ENCODE measurements at regions not wholly inside any gene's neighbourhood (a gene's known extent, or its start where the extent isn't known, plus 50 kb on each side); places are given as distances from the start of the nearest gene placed in this dataset.

- H3K4me2 ChIP-seq (ENCODE audit: low read depth, low read length, poor library complexity, severe bottlenecking): no peak overlapping the region
- no peak overlapping the region for H3K9ac ChIP-seq (ENCODE audit: low read depth, low read length, poor library complexity, severe bottlenecking)
- no peaks in the 10 kb centered on the region for H3K9me2 ChIP-seq (replicated peaks; ENCODE audit: low read depth, low read length)
- TF ChIP-seq, protein P1, sequence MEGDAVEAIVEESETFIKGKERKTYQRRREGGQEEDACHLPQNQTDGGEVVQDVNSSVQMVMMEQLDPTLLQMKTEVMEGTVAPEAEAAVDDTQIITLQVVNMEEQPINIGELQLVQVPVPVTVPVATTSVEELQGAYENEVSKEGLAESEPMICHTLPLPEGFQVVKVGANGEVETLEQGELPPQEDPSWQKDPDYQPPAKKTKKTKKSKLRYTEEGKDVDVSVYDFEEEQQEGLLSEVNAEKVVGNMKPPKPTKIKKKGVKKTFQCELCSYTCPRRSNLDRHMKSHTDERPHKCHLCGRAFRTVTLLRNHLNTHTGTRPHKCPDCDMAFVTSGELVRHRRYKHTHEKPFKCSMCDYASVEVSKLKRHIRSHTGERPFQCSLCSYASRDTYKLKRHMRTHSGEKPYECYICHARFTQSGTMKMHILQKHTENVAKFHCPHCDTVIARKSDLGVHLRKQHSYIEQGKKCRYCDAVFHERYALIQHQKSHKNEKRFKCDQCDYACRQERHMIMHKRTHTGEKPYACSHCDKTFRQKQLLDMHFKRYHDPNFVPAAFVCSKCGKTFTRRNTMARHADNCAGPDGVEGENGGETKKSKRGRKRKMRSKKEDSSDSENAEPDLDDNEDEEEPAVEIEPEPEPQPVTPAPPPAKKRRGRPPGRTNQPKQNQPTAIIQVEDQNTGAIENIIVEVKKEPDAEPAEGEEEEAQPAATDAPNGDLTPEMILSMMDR (conservative IDR thresholded peaks at IDR 0.05; ENCODE audit: low read length): no peak
- H3K27me3 ChIP-seq (ENCODE audit: insufficient read depth, low read length, poor library complexity, severe bottlenecking): no peaks in the 10 kb centered on the region
- H3K79me2 ChIP-seq (ENCODE audit: insufficient read depth, low read length): no peaks in the 10 kb centered on the region
- no peaks in the 10 kb centered on the region for H3K9me3 ChIP-seq (ENCODE audit: insufficient read depth, low read depth, low read length)
- H3K4me3 ChIP-seq (ENCODE audit: low read length, poor library complexity, severe bottlenecking): no peak overlapping the region
- no peaks in the 10 kb centered on the region for H3F3A ChIP-seq (ENCODE audit: low read depth)
- no peaks in the 10 kb centered on the region for H3K36me3 ChIP-seq (ENCODE audit: insufficient read depth, low read length)
- no peak overlapping the region for H2AFZ ChIP-seq (ENCODE audit: low read length)
- H3K4me1 ChIP-seq (ENCODE audit: insufficient read depth, low read length, poor library complexity, severe bottlenecking): no peaks in the 10 kb centered on the region
- H4K20me1 ChIP-seq (ENCODE audit: insufficient read depth, low read length, poor library complexity, severe bottlenecking): no peaks in the 10 kb centered on the region
Observed at GRCh38 chr12:108425238-108425795, 86.2 kb upstream of the CMKLR1 start.

DNA sequence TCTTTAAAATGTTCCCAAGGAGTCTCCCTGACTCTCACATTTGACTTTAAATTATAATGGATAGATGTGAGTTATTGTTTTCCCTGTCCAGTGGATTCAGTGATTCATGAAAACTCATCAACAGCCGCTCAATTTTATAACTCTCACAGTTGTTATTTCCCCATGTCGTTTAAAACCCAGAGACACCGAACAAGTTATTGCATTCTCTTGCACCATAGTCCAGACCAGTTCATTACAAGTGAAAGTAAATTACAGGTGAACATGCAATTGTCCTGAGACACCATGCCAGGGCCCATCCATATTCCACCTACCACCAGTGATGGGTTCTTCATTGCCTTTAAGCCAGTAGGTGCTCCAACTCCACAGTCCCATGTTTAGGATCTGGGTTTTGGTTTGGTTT lies 85.7 kb upstream of the CMKLR1 start:
- no peaks in the 10 kb centered on the region for H3K27me3 ChIP-seq (ENCODE audit: insufficient read depth, low read length, poor library complexity, severe bottlenecking)
- H3K9me2 ChIP-seq (replicated peaks; ENCODE audit: low read depth, low read length): no peaks in the 10 kb centered on the region
- H3F3A ChIP-seq (ENCODE audit: low read depth): no peaks in the 10 kb centered on the region
- no peak overlapping the region for H3K4me2 ChIP-seq (ENCODE audit: low read depth, low read length, poor library complexity, severe bottlenecking)
- H3K9me3 ChIP-seq (ENCODE audit: insufficient read depth, low read depth, low read length): no peaks in the 10 kb centered on the region
- no peak overlapping the region for H3K9ac ChIP-seq (ENCODE audit: low read depth, low read length, poor library complexity, severe bottlenecking)
- H2AFZ ChIP-seq (ENCODE audit: low read length): no peak overlapping the region
- no peak overlapping the region for H3K4me3 ChIP-seq (ENCODE audit: low read length, poor library complexity, severe bottlenecking)
- no peaks in the 10 kb centered on the region for H3K36me3 ChIP-seq (ENCODE audit: insufficient read depth, low read length)
- no peaks in the 10 kb centered on the region for H3K79me2 ChIP-seq (ENCODE audit: insufficient read depth, low read length)
- no peaks in the 10 kb centered on the region for H4K20me1 ChIP-seq (ENCODE audit: insufficient read depth, low read length, poor library complexity, severe bottlenecking)
- H3K4me1 ChIP-seq (ENCODE audit: insufficient read depth, low read length, poor library complexity, severe bottlenecking): no peaks in the 10 kb centered on the region
- TF ChIP-seq EZH2phosphoT487 (IDR thresholded peaks at IDR 0.05; ENCODE audit: borderline replicate concordance): no peak
- TF ChIP-seq, protein P1 (conservative IDR thresholded peaks at IDR 0.05; ENCODE audit: low read length): no peak

DNA sequence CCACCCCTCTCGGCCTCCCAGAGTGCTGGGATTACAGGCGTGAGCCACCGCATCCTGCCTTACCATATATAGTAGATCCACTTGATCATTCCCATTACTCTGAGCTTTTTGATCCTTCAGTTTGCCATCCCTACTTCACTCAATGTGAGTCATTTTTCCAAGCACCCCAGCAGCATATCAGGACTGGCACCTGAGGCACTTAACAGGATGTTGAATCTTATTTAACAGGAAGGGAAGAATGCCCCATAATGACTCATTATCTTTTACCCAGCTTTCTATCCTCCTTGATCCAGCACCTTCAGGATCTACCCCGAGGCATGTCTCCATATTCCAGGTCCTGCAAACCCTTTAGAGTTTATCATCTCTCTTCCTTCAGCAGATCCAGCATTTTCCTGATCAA lies 84.9 kb upstream of the CMKLR1 start:
- Histone ChIP-seq H3K9me2 (replicated peaks; ENCODE audit: low read depth, low read length) (no peaks in the 10 kb centered on the region), H4K20me1 (ENCODE audit: insufficient read depth, low read length, poor library complexity, severe bottlenecking) (no peaks in the 10 kb centered on the region), H3K36me3 (ENCODE audit: insufficient read depth, low read length) (no peaks in the 10 kb centered on the region), H3K4me2 (ENCODE audit: low read depth, low read length, poor library complexity, severe bottlenecking) (no peak overlapping the region), H3K4me3 (ENCODE audit: low read length, poor library complexity, severe bottlenecking) (no peak overlapping the region), H3F3A (ENCODE audit: low read depth) (no peaks in the 10 kb centered on the region), H2AFZ (ENCODE audit: low read length) (no peak overlapping the region), H3K9ac (ENCODE audit: low read depth, low read length, poor library complexity, severe bottlenecking) (no peak overlapping the region), H3K79me2 (ENCODE audit: insufficient read depth, low read length) (no peaks in the 10 kb centered on the region), H3K27me3 (ENCODE audit: insufficient read depth, low read length, poor library complexity, severe bottlenecking) (no peaks in the 10 kb centered on the region), H3K4me1 (ENCODE audit: insufficient read depth, low read length, poor library complexity, severe bottlenecking) (no peaks in the 10 kb centered on the region), H3K9me3 (ENCODE audit: insufficient read depth, low read depth, low read length) (no peaks in the 10 kb centered on the region)
- TF ChIP-seq EZH2phosphoT487 (IDR thresholded peaks at IDR 0.05; ENCODE audit: borderline replicate concordance): no peak
- TF ChIP-seq, protein P1 (conservative IDR thresholded peaks at IDR 0.05; ENCODE audit: low read length): no peak

Measured in Loucy (cell line).